Coronary artery (tissue), 2 donors: ENCODE measurements at regions not wholly inside any gene's neighbourhood (a gene's known extent, or its start where the extent isn't known, plus 50 kb on each side); places are given as distances from the start of the nearest gene placed in this dataset.

Source experiments
- DNase-seq: peaks from one replicate; pipeline ENCODE4 v3.0.0-alpha.2; 2017; ENCODE audit warnings: low spot score
- H3K27ac ChIP-seq, 2 donors: fragments of 200-600 bp; sonication (generic); one replicate each; pipeline ENCODE4 v1.5.1; 2016 to 2019
- H3K4me3 ChIP-seq: fragments of 200-600 bp; sonication (generic); 2 replicates; pipeline ENCODE4 v1.5.1; 2016; ENCODE audit warnings: mild to moderate bottlenecking, moderate library complexity
- TF ChIP-seq, protein P1 (sequence below): fragments of 200-600 bp; sonication (generic); IDR thresholded peaks from one replicate; pipeline ENCODE4 v1.5.1; 2019; ENCODE audit warnings: antibody characterized with exemption

DNA sequence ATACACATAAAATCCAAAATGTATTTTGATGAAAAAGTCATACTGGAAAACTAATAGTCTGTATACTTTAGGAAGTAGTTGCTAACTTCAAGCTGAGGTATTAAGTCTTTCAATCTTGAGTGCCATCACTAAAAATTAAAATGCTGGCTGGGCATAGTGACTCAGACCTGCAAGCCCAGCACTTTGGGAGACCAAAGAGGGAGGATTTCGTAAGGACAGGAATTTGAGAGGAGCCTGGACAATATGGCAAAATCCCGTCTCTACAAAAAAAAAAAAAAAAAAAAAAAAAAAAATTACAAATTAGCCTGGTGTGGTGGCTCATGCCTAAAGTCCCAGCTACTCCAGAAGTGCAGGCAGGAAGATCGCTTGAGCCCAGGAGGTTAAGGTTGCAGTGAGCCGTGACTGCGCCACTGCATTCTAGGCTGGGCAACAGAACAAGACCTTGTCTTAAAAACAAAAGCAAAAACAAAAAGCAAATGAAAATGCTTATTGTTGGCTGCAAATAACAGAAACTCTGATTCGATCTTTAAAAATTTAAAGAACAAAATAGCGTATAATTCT lies 1994.2 kb upstream of the PCDH20 start:
- TF ChIP-seq, protein P1, sequence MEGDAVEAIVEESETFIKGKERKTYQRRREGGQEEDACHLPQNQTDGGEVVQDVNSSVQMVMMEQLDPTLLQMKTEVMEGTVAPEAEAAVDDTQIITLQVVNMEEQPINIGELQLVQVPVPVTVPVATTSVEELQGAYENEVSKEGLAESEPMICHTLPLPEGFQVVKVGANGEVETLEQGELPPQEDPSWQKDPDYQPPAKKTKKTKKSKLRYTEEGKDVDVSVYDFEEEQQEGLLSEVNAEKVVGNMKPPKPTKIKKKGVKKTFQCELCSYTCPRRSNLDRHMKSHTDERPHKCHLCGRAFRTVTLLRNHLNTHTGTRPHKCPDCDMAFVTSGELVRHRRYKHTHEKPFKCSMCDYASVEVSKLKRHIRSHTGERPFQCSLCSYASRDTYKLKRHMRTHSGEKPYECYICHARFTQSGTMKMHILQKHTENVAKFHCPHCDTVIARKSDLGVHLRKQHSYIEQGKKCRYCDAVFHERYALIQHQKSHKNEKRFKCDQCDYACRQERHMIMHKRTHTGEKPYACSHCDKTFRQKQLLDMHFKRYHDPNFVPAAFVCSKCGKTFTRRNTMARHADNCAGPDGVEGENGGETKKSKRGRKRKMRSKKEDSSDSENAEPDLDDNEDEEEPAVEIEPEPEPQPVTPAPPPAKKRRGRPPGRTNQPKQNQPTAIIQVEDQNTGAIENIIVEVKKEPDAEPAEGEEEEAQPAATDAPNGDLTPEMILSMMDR, result no peak
- Histone ChIP-seq H3K27ac (no peak overlapping the region), H3K4me3 (no peak overlapping the region)
- no peak for DNase-seq

DNA sequence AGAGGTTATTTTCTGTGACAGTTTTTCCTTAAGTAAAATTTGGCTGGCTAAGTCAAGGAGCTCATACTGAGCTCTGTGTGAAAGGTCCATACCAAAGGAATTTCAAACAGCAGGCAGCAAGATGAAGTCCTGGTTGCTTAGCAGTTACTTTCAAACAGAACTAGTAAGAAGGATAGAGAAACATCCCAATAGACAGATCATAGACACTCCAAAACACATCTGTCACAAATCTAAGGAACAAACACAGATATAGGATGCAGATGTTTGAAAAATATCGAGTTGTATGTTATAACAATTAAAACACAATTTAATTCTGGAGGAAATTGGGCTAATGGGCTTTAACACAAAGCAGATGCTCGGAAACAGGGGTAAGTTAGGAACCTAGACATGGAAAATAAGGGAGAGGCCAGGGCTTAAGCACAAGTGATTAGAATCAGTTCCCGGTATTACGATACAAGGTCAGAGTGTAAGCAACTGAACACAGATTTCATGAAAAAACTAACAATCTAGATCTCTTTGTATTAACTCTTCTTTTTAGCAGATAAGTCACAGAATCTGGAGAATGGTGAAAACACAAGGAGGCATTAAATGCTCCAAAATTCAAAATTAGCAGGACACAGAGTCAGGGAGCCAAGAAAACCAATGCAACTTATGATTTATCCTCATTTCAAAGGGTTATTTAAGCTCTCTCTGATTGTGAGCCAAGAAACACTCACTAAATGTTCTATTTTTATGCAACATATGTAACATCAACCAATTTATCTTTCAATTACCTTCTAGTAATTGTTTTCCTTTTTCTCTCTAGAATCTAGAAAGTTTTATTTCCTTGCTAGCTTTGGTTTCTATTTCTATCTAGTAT lies 1992.9 kb upstream of the PCDH20 start:
- DNase-seq, result no peak
- Histone ChIP-seq H3K4me3 (no peak overlapping the region), H3K27ac (no peak overlapping the region)
- TF ChIP-seq, protein P1, result no peak

DNA sequence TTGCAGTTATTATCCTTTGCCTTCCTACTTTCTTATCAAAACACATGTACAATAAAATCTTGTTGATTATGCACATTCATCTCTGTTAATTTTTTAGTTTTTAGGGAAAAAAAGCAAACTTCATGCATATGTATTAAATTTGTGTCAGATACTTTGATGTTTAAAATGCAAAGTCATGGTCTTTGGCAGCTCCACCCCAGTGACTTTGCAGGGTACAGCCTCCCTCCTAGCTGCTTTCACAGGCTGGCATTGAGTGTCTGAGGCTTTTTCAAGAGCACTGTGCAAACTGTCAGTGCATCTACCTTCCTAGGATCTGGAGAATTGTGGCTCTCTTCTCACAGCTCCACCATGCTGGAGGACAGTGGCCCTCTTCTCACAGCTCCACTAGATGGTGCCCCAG lies 1988.1 kb upstream of the PCDH20 start:
- TF ChIP-seq, protein P1, result no peak
- Histone ChIP-seq H3K27ac (no peak overlapping the region), H3K4me3 (no peak overlapping the region)
- DNase-seq, result no peak

DNA sequence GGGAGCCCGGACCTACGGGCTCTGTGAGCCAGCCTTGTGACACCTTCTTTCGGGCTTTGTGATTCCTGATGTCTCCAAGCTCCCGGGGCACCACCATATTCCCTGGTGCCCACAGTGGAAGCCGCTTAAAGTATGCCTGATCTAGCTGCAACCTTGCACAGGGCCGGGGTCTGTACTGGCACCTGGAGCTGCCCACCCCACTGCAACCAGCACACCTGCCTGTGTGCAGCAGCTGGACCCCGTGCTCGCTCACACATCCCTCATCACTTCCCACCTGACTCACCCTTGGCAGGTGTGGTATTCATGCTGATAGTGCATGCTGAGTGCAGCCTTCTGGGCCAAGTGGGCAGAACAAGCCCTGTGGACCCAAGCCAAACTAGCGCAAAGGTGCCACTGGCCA lies 1981.1 kb upstream of the PCDH20 start:
- Histone ChIP-seq H3K4me3 (no peak overlapping the region), H3K27ac (no peak overlapping the region)
- TF ChIP-seq, protein P1, result no peak
- DNase-seq, result no peak

DNA sequence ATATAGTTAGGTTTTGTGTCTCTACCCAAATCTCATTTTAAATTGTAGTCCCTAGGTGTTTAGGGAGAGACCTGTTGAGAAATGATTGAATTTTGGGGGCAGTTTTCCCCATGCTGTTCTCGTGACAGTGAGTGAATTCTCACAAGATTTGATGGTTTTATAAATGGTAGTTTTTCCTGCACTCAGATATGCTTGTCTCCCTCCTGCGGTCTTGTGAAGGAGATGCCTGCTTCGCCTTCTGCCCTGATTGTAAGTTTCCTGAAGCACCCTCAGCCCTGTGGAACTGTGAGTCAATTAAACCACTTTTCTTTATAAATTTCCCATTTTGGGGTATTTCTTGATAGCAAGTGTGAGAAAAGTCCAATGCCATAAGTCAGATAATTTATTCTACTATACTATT lies 1977.5 kb upstream of the PCDH20 start:
- TF ChIP-seq, protein P1, result no peak
- no peak for DNase-seq
- Histone ChIP-seq H3K4me3 (no peak overlapping the region), H3K27ac (no peak overlapping the region)

DNA sequence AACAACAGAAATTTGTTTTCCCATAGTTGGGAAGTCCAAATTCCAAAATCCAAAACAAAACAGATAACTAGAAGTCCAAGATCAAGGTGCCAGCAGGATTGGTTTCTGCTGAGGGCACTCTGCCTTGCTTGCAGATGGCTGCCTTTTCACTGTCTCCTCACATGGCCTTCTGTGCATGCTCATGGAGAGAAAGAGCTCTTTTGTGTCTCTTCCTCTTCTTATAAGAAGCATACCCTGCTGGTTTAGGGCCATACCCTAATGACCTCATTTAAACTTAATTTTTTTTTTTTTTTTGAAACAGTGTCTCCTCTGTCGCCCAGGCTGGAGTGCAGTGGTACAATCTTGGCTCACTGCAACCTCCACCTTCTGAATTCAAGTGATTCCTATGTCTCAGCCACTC lies 1974.1 kb upstream of the PCDH20 start:
- Histone ChIP-seq H3K4me3 (no peak overlapping the region), H3K27ac (no peak overlapping the region)
- no peak for DNase-seq
- TF ChIP-seq, protein P1, result no peak
